GM23248 (cell line): ENCODE measurements at regions not wholly inside any gene's neighbourhood (a gene's known extent, or its start where the extent isn't known, plus 50 kb on each side); places are given as distances from the start of the nearest gene placed in this dataset.

ENCODE experiments used
- DNase-seq: peaks from one replicate; pipeline ENCODE4 v3.0.0-alpha.2; 2015
- H2AFZ ChIP-seq: fragments of 200-600 bp; sonication (generic); 2 replicates; pipeline ENCODE4 v1.6.1; 2016; ENCODE audit warnings: antibody characterized with exemption
- H3F3A ChIP-seq: fragments of 200-600 bp; sonication (generic); 2 replicates; pipeline ENCODE4 v1.6.1; 2016; ENCODE audit warnings: mild to moderate bottlenecking, antibody characterized with exemption, mixed run types; ENCODE audit not compliant: insufficient read depth
- H3K27ac ChIP-seq: fragments of 200-600 bp; sonication (generic); 2 replicates; pipeline ENCODE4 v1.5.1; 2016; ENCODE audit warnings: mild to moderate bottlenecking
- H3K27me3 ChIP-seq: fragments of 200-600 bp; sonication (generic); replicated peaks from 2 replicates; pipeline ENCODE4 v1.6.1; 2016; ENCODE audit warnings: mild to moderate bottlenecking; ENCODE audit not compliant: insufficient read depth
- H3K36me3 ChIP-seq: fragments of 200-600 bp; sonication (generic); 2 replicates; pipeline ENCODE4 v1.6.1; 2016; ENCODE audit warnings: low read depth, mild to moderate bottlenecking
- H3K4me1 ChIP-seq: fragments of 200-600 bp; sonication (generic); 2 replicates; pipeline ENCODE4 v1.6.1; 2016; ENCODE audit warnings: mild to moderate bottlenecking; ENCODE audit not compliant: insufficient read depth
- H3K4me2 ChIP-seq: fragments of 200-600 bp; sonication (generic); one replicate; pipeline ENCODE4 v1.6.1; 2016; ENCODE audit warnings: mild to moderate bottlenecking; ENCODE audit not compliant: unreplicated experiment
- H3K4me3 ChIP-seq: fragments of 200-600 bp; sonication (generic); 2 replicates; pipeline ENCODE4 v1.5.1; 2016; ENCODE audit warnings: mild to moderate bottlenecking
- H3K79me2 ChIP-seq: fragments of 200-600 bp; sonication (generic); 2 replicates; pipeline ENCODE4 v1.6.1; 2016; ENCODE audit warnings: mild to moderate bottlenecking; ENCODE audit not compliant: insufficient read depth
- H3K9ac ChIP-seq: fragments of 200-600 bp; sonication (generic); 2 replicates; pipeline ENCODE4 v1.6.1; 2016; ENCODE audit warnings: mild to moderate bottlenecking
- H3K9me2 ChIP-seq: fragments of 200-600 bp; sonication (generic); 2 replicates; pipeline ENCODE4 v1.6.1; 2016; ENCODE audit warnings: mixed run types, mild to moderate bottlenecking, moderate library complexity; ENCODE audit not compliant: insufficient read depth
- H3K9me3 ChIP-seq: fragments of 200-600 bp; sonication (generic); one replicate; pipeline ENCODE4 v1.6.1; 2017; ENCODE audit warnings: low read depth
- H4K20me1 ChIP-seq: fragments of 200-600 bp; sonication (generic); 2 replicates; pipeline ENCODE4 v1.6.0; 2016; ENCODE audit not compliant: insufficient read depth
- EZH2 ChIP-seq: fragments of 200-600 bp; sonication (generic); IDR thresholded peaks from 2 replicates; pipeline ENCODE4 v1.6.1; 2018; ENCODE audit warnings: antibody characterized with exemption, mild to moderate bottlenecking; ENCODE audit not compliant: insufficient read depth, poor library complexity, severe bottlenecking
- EZH2phosphoT487 ChIP-seq: fragments of 200-600 bp; sonication (generic); IDR thresholded peaks from 2 replicates; pipeline ENCODE4 v1.6.1; 2018; ENCODE audit warnings: antibody characterized with exemption, moderate library complexity, mild to moderate bottlenecking, low read depth; ENCODE audit not compliant: insufficient read depth
- WGBS, 2 experiments: methylation state at CpG; one replicate each; pipeline ENCODE4 v1.1.6; 2015 to 2017; ENCODE audit warnings: low lambda C conversion rate in 2 of 2, low coverage in 1 of 2; ENCODE audit errors: missing lambda C conversion rate in 2 of 2; 5-methylcytosine and 5-hydroxymethylcytosine counted together
- in situ Hi-C: fragments of 300-500 bp; cut with MboI; formaldehyde crosslinking; loops from 2 replicates; pipeline ENCODE4 v1.15.0; 2020

- no peaks in the 10 kb centered on the region for H3F3A ChIP-seq
- DNase-seq, result no peak
- H2AFZ ChIP-seq, result no peak overlapping the region
- no peaks in the 10 kb centered on the region for H3K27me3 ChIP-seq
- no peaks in the 10 kb centered on the region for H3K36me3 ChIP-seq
- no peaks in the 10 kb centered on the region for H4K20me1 ChIP-seq
- 57 to 59% methylated on average over 16 of the region's 16 CpGs for WGBS, 2 experiments
- H3K4me2 ChIP-seq, result no peak overlapping the region
- no peak overlapping the region for H3K27ac ChIP-seq
- H3K9me2 ChIP-seq, result no peaks in the 10 kb centered on the region
- H3K9ac ChIP-seq, result no peak overlapping the region
- in situ Hi-C loops, result no loop called here
- no peak overlapping the region for H3K4me3 ChIP-seq
- TF ChIP-seq EZH2 (no peak), EZH2phosphoT487 (no peak)
- H3K79me2 ChIP-seq, result no peaks in the 10 kb centered on the region
- no peaks in the 10 kb centered on the region for H3K4me1 ChIP-seq
- H3K9me3 ChIP-seq, result no peaks in the 10 kb centered on the region
Observed at GRCh38 chr16:79298894-79299799, 301.4 kb downstream of the MAF start.

GRCh38 chr16:79298476-79298875, 302.1 kb downstream of the MAF start:
- Histone ChIP-seq H3K9ac (no peak overlapping the region), H3K4me3 (no peak overlapping the region), H3K4me2 (no peak overlapping the region), H3K9me3 (no peaks in the 10 kb centered on the region), H2AFZ (no peak overlapping the region), H3K27ac (no peak overlapping the region), H3K9me2 (no peaks in the 10 kb centered on the region), H3K36me3 (no peaks in the 10 kb centered on the region), H4K20me1 (no peaks in the 10 kb centered on the region), H3F3A (no peaks in the 10 kb centered on the region), H3K4me1 (no peaks in the 10 kb centered on the region), H3K27me3 (no peaks in the 10 kb centered on the region), H3K79me2 (no peaks in the 10 kb centered on the region)
- 68 to 71% methylated on average over 7 of the region's 7 CpGs for WGBS, 2 experiments
- no peak for TF ChIP-seq EZH2phosphoT487
- TF ChIP-seq EZH2, result no peak
- no peak for DNase-seq
- in situ Hi-C loops, result no loop called here

GRCh38 chr16:79297805-79298204, 302.7 kb downstream of the MAF start:
- Histone ChIP-seq H3K9me3 (no peaks in the 10 kb centered on the region), H3K79me2 (no peaks in the 10 kb centered on the region), H3K36me3 (no peaks in the 10 kb centered on the region), H3K4me2 (no peak overlapping the region), H3K9me2 (no peaks in the 10 kb centered on the region), H2AFZ (no peak overlapping the region), H4K20me1 (no peaks in the 10 kb centered on the region), H3K9ac (no peak overlapping the region), H3F3A (no peaks in the 10 kb centered on the region), H3K4me3 (no peak overlapping the region), H3K27me3 (no peaks in the 10 kb centered on the region), H3K27ac (no peak overlapping the region), H3K4me1 (no peaks in the 10 kb centered on the region)
- in situ Hi-C loops, result no loop called here
- no peak for TF ChIP-seq EZH2
- no peak for TF ChIP-seq EZH2phosphoT487
- no peak for DNase-seq
- 42 to 45% methylated on average over 4 of the region's 4 CpGs for WGBS, 2 experiments

GRCh38 chr16:79297296-79297695, 303.2 kb downstream of the MAF start:
- H3K4me1 ChIP-seq, result no peaks in the 10 kb centered on the region
- H3K79me2 ChIP-seq, result no peaks in the 10 kb centered on the region
- H4K20me1 ChIP-seq, result no peaks in the 10 kb centered on the region
- no peaks in the 10 kb centered on the region for H3F3A ChIP-seq
- no peak overlapping the region for H2AFZ ChIP-seq
- H3K9me3 ChIP-seq, result no peaks in the 10 kb centered on the region
- DNase-seq, result no peak
- no peaks in the 10 kb centered on the region for H3K9me2 ChIP-seq
- in situ Hi-C loops, result no loop called here
- 56 to 59% methylated on average over 9 of the region's 9 CpGs for WGBS, 2 experiments
- no peaks in the 10 kb centered on the region for H3K27me3 ChIP-seq
- H3K9ac ChIP-seq, result no peak overlapping the region
- H3K36me3 ChIP-seq, result no peaks in the 10 kb centered on the region
- H3K4me3 ChIP-seq, result no peak overlapping the region
- TF ChIP-seq EZH2 (no peak), EZH2phosphoT487 (no peak)
- no peak overlapping the region for H3K4me2 ChIP-seq
- no peak overlapping the region for H3K27ac ChIP-seq

- Histone ChIP-seq H3K9ac (no peak overlapping the region), H3K9me3 (no peaks in the 10 kb centered on the region), H3K9me2 (no peaks in the 10 kb centered on the region), H3K36me3 (no peaks in the 10 kb centered on the region), H3K4me1 (no peaks in the 10 kb centered on the region), H4K20me1 (no peaks in the 10 kb centered on the region), H3K4me3 (no peak overlapping the region), H3K79me2 (no peaks in the 10 kb centered on the region), H3K27me3 (no peaks in the 10 kb centered on the region), H3F3A (no peaks in the 10 kb centered on the region), H3K4me2 (no peak overlapping the region), H3K27ac (no peak overlapping the region), H2AFZ (no peak overlapping the region)
- no peak for DNase-seq
- in situ Hi-C loops, result no loop called here
- TF ChIP-seq EZH2phosphoT487 (no peak), EZH2 (no peak)
- 44 to 52% methylated on average over 4 of the region's 4 CpGs for WGBS, 2 experiments
Observed at GRCh38 chr16:79296491-79296890, 304.0 kb downstream of the MAF start.
